ENCODE measurements at regions not wholly inside any gene's neighbourhood (a gene's known extent, or its start where the extent isn't known, plus 50 kb on each side); places are given as distances from the start of the nearest gene placed in this dataset.

GRCh38 chr7:136665878-136666509 is 202.5 kb upstream of the CHRM2 start:
- Histone ChIP-seq H3K4me1 (ENCODE audit: insufficient read depth, low read length, severe bottlenecking) (no peaks in the 10 kb centered on the region), H4K20me1 (ENCODE audit: insufficient read depth, low read length) (no peaks in the 10 kb centered on the region), H3K9ac (ENCODE audit: low read length) (no peak overlapping the region), H3K4me2 (ENCODE audit: low read length) (no peak overlapping the region), H3K79me2 (ENCODE audit: insufficient read depth, low read length) (no peaks in the 10 kb centered on the region), H2AFZ (ENCODE audit: low read length) (no peak overlapping the region), H3K27me3 (ENCODE audit: insufficient read depth, low read length) (no peaks in the 10 kb centered on the region), H3K36me3 (ENCODE audit: insufficient read depth, low read length) (no peaks in the 10 kb centered on the region), H3K4me3 (ENCODE audit: low read depth, low read length, poor library complexity, severe bottlenecking) (no peak overlapping the region), H3K27ac (ENCODE audit: low read depth, low read length, poor library complexity, severe bottlenecking) (no peak overlapping the region), H3F3A (ENCODE audit: insufficient read depth, low read length) (no peaks in the 10 kb centered on the region), H3K9me3 (ENCODE audit: low read length) (no peaks in the 10 kb centered on the region), H3K9me2 (ENCODE audit: low read depth, low read length) (no peaks in the 10 kb centered on the region)
- TF ChIP-seq EZH2 (IDR thresholded peaks at IDR 0.05; ENCODE audit: borderline replicate concordance, low read length): no peak
- TF ChIP-seq, protein P1, sequence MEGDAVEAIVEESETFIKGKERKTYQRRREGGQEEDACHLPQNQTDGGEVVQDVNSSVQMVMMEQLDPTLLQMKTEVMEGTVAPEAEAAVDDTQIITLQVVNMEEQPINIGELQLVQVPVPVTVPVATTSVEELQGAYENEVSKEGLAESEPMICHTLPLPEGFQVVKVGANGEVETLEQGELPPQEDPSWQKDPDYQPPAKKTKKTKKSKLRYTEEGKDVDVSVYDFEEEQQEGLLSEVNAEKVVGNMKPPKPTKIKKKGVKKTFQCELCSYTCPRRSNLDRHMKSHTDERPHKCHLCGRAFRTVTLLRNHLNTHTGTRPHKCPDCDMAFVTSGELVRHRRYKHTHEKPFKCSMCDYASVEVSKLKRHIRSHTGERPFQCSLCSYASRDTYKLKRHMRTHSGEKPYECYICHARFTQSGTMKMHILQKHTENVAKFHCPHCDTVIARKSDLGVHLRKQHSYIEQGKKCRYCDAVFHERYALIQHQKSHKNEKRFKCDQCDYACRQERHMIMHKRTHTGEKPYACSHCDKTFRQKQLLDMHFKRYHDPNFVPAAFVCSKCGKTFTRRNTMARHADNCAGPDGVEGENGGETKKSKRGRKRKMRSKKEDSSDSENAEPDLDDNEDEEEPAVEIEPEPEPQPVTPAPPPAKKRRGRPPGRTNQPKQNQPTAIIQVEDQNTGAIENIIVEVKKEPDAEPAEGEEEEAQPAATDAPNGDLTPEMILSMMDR (IDR thresholded peaks at IDR 0.05; ENCODE audit: low read length): no peak

DNA sequence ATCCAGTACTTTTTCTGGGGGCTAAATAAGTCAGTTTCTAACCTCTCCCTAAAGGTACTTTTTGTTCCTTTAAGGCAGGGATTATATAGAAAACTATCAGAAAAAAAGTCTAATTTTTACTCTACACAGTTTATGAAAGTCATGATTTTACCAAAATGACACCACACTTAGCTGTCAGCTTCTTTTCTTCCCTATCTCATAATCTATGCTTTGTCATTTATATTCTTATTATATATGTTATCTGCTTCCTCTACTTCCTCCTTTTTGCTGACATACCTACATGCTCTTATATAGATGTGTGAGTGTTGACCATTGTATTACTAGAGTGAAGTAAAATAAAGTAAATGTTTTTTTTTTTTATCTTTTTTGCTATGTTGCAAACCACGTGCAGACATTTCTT is 203.9 kb upstream of the CHRM2 start:
- Histone ChIP-seq H2AFZ (ENCODE audit: low read length) (no peak overlapping the region), H3K27ac (ENCODE audit: low read depth, low read length, poor library complexity, severe bottlenecking) (no peak overlapping the region), H3K9ac (ENCODE audit: low read length) (no peak overlapping the region), H3F3A (ENCODE audit: insufficient read depth, low read length) (no peaks in the 10 kb centered on the region), H3K79me2 (ENCODE audit: insufficient read depth, low read length) (no peaks in the 10 kb centered on the region), H3K9me2 (ENCODE audit: low read depth, low read length) (no peaks in the 10 kb centered on the region), H3K9me3 (ENCODE audit: low read length) (no peaks in the 10 kb centered on the region), H3K4me3 (ENCODE audit: low read depth, low read length, poor library complexity, severe bottlenecking) (no peak overlapping the region), H3K27me3 (ENCODE audit: insufficient read depth, low read length) (no peaks in the 10 kb centered on the region), H3K36me3 (ENCODE audit: insufficient read depth, low read length) (no peaks in the 10 kb centered on the region), H3K4me1 (ENCODE audit: insufficient read depth, low read length, severe bottlenecking) (no peaks in the 10 kb centered on the region), H4K20me1 (ENCODE audit: insufficient read depth, low read length) (no peaks in the 10 kb centered on the region), H3K4me2 (ENCODE audit: low read length) (no peak overlapping the region)
- TF ChIP-seq, protein P1 (IDR thresholded peaks at IDR 0.05; ENCODE audit: low read length): no peak

GRCh38 chr7:136657482-136657921 is 210.9 kb upstream of the CHRM2 start:
- Histone ChIP-seq H3K27me3 (ENCODE audit: insufficient read depth, low read length) (no peaks in the 10 kb centered on the region), H3F3A (ENCODE audit: insufficient read depth, low read length) (no peaks in the 10 kb centered on the region), H3K27ac (ENCODE audit: low read depth, low read length, poor library complexity, severe bottlenecking) (no peak overlapping the region), H4K20me1 (ENCODE audit: insufficient read depth, low read length) (no peaks in the 10 kb centered on the region), H3K9ac (ENCODE audit: low read length) (no peak overlapping the region), H3K4me3 (ENCODE audit: low read depth, low read length, poor library complexity, severe bottlenecking) (no peak overlapping the region), H3K9me2 (ENCODE audit: low read depth, low read length) (no peaks in the 10 kb centered on the region), H3K9me3 (ENCODE audit: low read length) (no peaks in the 10 kb centered on the region), H3K79me2 (ENCODE audit: insufficient read depth, low read length) (no peaks in the 10 kb centered on the region), H3K36me3 (ENCODE audit: insufficient read depth, low read length) (no peaks in the 10 kb centered on the region), H2AFZ (ENCODE audit: low read length) (no peak overlapping the region), H3K4me2 (ENCODE audit: low read length) (no peak overlapping the region), H3K4me1 (ENCODE audit: insufficient read depth, low read length, severe bottlenecking) (no peaks in the 10 kb centered on the region)
- TF ChIP-seq EZH2 (IDR thresholded peaks at IDR 0.05; ENCODE audit: borderline replicate concordance, low read length): no peak
- TF ChIP-seq, protein P1 (IDR thresholded peaks at IDR 0.05; ENCODE audit: low read length): no peak

All from OCI-LY1 (cell line).